K562 (cell line): ENCODE measurements at regions not wholly inside any gene's neighbourhood (a gene's known extent, or its start where the extent isn't known, plus 50 kb on each side); places are given as distances from the start of the nearest gene placed in this dataset.

Experiments used
- CTCF ChIP-seq, 3 experiments: IDR thresholded peaks in 2 of 3; conservative IDR thresholded peaks in 1 of 3; 2 replicates each; pipeline ENCODE4 v1.5.1; 2011 to 2012; ENCODE audit warnings: low read length in 3 of 3, mild to moderate bottlenecking in 3 of 3, control low read depth in 2 of 3, improper control_type of control experiment in 1 of 3, inconsistent platforms in 1 of 3, low read depth in 1 of 3, mixed read lengths in 1 of 3, moderate library complexity in 1 of 3; ENCODE audit not compliant: insufficient read depth in 2 of 3
- ELF4 ChIP-seq: fragments of 450-650 bp; formaldehyde crosslinking; IDR thresholded peaks from 2 replicates; pipeline ENCODE4 v1.4.0; 2022; ENCODE audit warnings: missing genetic modification characterization
- KLF1 ChIP-seq: fragments of 450-650 bp; IDR thresholded peaks from 2 replicates; pipeline ENCODE4 v1.6.1; 2016; ENCODE audit warnings: missing genetic modification characterization, missing compliant biosample characterization
- MCM3 ChIP-seq: fragments of 450-650 bp; IDR thresholded peaks from 2 replicates; pipeline ENCODE4 v1.6.1; 2016
- NELFE ChIP-seq: IDR thresholded peaks from 2 replicates; pipeline ENCODE4 v1.6.1; 2011; ENCODE audit warnings: mild to moderate bottlenecking; ENCODE audit not compliant: insufficient read depth, insufficient read length
- OTX1 ChIP-seq: fragments of 450-650 bp; formaldehyde crosslinking; IDR thresholded peaks from 2 replicates; pipeline ENCODE4 v1.4.0; 2022; ENCODE audit warnings: mild to moderate bottlenecking
- POLR2A ChIP-seq: fragments of 450-650 bp; conservative IDR thresholded peaks from 2 replicates; pipeline ENCODE4 v1.6.1; 2016
- POLR2AphosphoS5 ChIP-seq: IDR thresholded peaks from 2 replicates; pipeline ENCODE4 v1.6.1; 2011; ENCODE audit warnings: mild to moderate bottlenecking, low read depth, low read length, moderate library complexity; ENCODE audit not compliant: control insufficient read depth, insufficient read depth
- SRF ChIP-seq, 2 experiments: fragments of 250-450, 450-650 bp in 1 of 2; sonication (Bioruptor Pico) in 1 of 2; sonication (generic) in 1 of 2; formaldehyde crosslinking; IDR thresholded peaks; 2 replicates each; pipeline versions ENCODE4 v1.5.0 to v1.5.1; 2020 to 2022; ENCODE audit warnings: mild to moderate bottlenecking in 1 of 2, missing genetic modification reagents in 1 of 2

- TF ChIP-seq CTCF (IDR thresholded peaks at IDR 0.05 in 2 of 3, conservative IDR thresholded peaks at IDR 0.05 in 1 of 3; ENCODE audit: insufficient read depth in 2 of 3, low read depth in 1 of 3, low read length in 3 of 3) (no peak), KLF1 (no peak), OTX1 (CRISPR knock-in tag) (no peak), ELF4 (CRISPR knock-in tag) (no peak), POLR2AphosphoS5 (no peak), SRF (CRISPR knock-in tag; IDR thresholded peaks at IDR 0.05) (no peak), MCM3 (no peak), POLR2A (no peak), NELFE (no peak)
Measured at GRCh38 chr7:41046221-41046761, 656.6 kb downstream of the INHBA start.
